RWPE1 (cell line): ENCODE measurements at regions not wholly inside any gene's neighbourhood (a gene's known extent, or its start where the extent isn't known, plus 50 kb on each side); places are given as distances from the start of the nearest gene placed in this dataset.

Experiments used
- CTCF ChIA-PET: fragments of 350-600 bp; sonication (Branson Sonifier 250); formaldehyde crosslinking; extraction: SDS; loops from one replicate; lab custom pipeline; 2021; lab: Yijun Ruan, JAX
- POLR2A ChIA-PET: fragments of 400-600 bp; formaldehyde crosslinking; extraction: SDS; loops from one replicate; lab custom pipeline; 2020; ENCODE audit warnings: antibody characterized with exemption; ENCODE audit not compliant: low non-redundant PET; lab: Yijun Ruan, JAX
- DNase-seq: peaks from one replicate; pipeline ENCODE4 v3.0.0; 2012; ENCODE audit warnings: low spot score
- H3K27ac ChIP-seq: fragments of 450-650 bp; 2 replicates; pipeline ENCODE4 v1.5.1; 2017
- CTCF ChIP-seq: fragments of 450-650 bp; conservative IDR thresholded peaks from 2 replicates; pipeline ENCODE4 v1.5.1; 2017; ENCODE audit warnings: low read depth, mild to moderate bottlenecking

GRCh38 chr6:126926926-126927325 lies 191.5 kb upstream of the RSPO3 start:
- no peak overlapping the region for H3K27ac ChIP-seq
- POLR2A ChIA-PET: no interaction called here
- no peak for TF ChIP-seq CTCF
- CTCF ChIA-PET: no interaction called here
- DNase-seq: no peak

GRCh38 chr6:126927841-126928240 lies 190.6 kb upstream of the RSPO3 start:
- ChIA-PET POLR2A (no interaction called here), CTCF (no interaction called here)
- H3K27ac ChIP-seq: no peak overlapping the region
- no peak for TF ChIP-seq CTCF
- no peak for DNase-seq

DNA sequence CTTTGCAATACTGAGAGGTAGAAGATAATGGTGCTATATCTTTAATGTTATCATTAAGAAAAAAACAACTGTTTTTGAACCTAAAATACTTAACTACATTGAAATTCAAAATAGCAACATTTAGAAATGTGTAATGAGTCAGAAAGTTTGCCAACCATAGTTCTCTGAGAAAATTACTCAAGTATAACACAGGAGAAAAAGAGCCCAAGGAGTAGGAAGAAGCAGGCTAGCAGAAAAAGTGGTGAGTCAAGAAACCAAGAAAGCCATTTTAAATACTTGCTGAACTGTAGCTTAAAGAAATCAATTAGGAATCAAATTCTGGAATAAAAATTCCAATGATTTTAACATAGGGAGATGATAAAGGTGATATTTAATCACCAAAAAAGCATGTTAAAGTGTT lies 181.0 kb upstream of the RSPO3 start:
- ChIA-PET CTCF (interaction anchor here (0.8 kb wide), 1 partner anchor 578 kb away, joined by 5 read pairs; no protein-coding TSS in a partner anchor), POLR2A (no interaction called here)
- no peak overlapping the region for H3K27ac ChIP-seq
- DNase-seq: no peak
- TF ChIP-seq CTCF: no peak

DNA sequence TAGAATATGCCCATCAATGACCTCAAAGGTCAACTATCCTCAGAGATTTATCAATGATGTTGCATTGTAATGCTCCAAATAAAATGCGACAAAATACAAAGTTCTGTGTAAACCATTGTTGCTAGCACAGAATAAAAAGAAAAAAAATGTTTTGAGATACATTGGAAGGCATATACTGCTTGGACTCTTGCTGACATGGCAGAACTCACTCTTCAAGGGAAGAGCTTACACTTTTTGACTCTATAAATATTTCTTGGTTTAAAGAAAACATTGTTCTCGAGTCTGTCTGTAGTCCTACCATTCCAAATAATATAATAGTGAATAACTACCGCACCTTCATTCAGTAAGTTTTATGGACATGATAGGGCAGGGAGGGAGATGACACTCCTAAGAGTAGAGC lies 178.7 kb upstream of the RSPO3 start:
- no peak for DNase-seq
- H3K27ac ChIP-seq: no peak overlapping the region
- TF ChIP-seq CTCF: no peak
- POLR2A ChIA-PET: no interaction called here
- CTCF ChIA-PET: no interaction called here

DNA sequence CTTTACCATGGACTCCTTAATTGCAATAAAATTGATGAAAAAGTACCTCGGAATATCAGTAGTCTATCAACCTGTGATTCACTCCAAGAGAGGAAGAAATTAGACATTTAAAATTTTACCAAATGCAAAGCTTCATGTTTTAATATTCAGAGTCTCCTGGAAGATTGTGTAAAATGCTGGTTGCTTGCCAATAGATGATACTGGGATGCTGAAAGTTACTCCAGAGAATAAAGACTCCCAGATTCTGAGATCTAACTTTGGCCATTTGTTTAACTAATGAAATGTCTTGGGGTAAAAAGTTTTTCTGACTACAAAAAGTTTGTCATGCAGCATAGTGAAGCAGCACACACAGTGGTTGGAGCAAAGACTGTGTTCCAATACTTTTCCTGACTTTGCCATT lies 176.7 kb upstream of the RSPO3 start:
- CTCF ChIA-PET: interaction anchor here (0.6 to 0.7 kb wide), 2 partner anchors 260 to 1189 kb away, joined by 3 to 4 read pairs; no protein-coding TSS in a partner anchor
- no peak overlapping the region for H3K27ac ChIP-seq
- no peak for DNase-seq
- no peak for TF ChIP-seq CTCF
- POLR2A ChIA-PET: no interaction called here

GRCh38 chr6:126944512-126944911 lies 174.0 kb upstream of the RSPO3 start:
- POLR2A ChIA-PET: no interaction called here

More at GRCh38 chr6:126944512-126944911, 174.0 kb upstream of the RSPO3 start:
- H3K27ac ChIP-seq: no peak overlapping the region
- DNase-seq: no peak
- CTCF ChIA-PET: no interaction called here
- TF ChIP-seq CTCF: no peak
